GM12873 (cell line): ENCODE measurements at regions not wholly inside any gene's neighbourhood (a gene's known extent, or its start where the extent isn't known, plus 50 kb on each side); places are given as distances from the start of the nearest gene placed in this dataset.

Experiments used
- TF ChIP-seq, protein P1 (sequence below): IDR thresholded peaks from 2 replicates; pipeline ENCODE4 v1.5.1; 2012; ENCODE audit warnings: low read depth, mild to moderate bottlenecking, moderate library complexity, low read length, control low read depth; ENCODE audit not compliant: insufficient read depth; ENCODE audit errors: missing control alignments

GRCh38 chr10:15427843-15428414 lies 56.8 kb upstream of the FAM171A1 start:
- TF ChIP-seq, protein P1, sequence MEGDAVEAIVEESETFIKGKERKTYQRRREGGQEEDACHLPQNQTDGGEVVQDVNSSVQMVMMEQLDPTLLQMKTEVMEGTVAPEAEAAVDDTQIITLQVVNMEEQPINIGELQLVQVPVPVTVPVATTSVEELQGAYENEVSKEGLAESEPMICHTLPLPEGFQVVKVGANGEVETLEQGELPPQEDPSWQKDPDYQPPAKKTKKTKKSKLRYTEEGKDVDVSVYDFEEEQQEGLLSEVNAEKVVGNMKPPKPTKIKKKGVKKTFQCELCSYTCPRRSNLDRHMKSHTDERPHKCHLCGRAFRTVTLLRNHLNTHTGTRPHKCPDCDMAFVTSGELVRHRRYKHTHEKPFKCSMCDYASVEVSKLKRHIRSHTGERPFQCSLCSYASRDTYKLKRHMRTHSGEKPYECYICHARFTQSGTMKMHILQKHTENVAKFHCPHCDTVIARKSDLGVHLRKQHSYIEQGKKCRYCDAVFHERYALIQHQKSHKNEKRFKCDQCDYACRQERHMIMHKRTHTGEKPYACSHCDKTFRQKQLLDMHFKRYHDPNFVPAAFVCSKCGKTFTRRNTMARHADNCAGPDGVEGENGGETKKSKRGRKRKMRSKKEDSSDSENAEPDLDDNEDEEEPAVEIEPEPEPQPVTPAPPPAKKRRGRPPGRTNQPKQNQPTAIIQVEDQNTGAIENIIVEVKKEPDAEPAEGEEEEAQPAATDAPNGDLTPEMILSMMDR, result peak; percentile 40

DNA sequence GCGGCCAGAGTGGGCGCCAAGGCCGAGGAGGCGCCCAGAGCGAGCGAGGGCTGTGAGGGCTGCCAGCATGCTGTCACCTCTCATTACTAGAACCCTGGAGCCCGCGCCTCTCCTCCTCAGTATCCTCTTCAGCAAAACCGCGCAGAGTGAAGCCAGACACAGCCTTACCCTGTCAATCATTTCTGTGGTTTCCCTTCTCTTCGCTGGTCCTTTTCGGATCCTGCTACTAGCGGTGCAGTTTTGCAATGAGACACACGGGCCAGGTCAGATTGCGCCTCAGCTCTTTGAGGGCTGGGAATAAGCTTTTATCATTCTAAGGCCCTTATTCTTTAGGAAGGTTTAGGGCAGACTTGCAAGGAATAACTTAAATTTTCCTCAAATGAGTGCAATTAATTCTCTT lies 55.5 kb upstream of the FAM171A1 start:
- TF ChIP-seq, protein P1, result no peak

GRCh38 chr10:15426115-15426514 lies 55.0 kb upstream of the FAM171A1 start:
- TF ChIP-seq, protein P1, result no peak
